Activated CD8-positive, alpha-beta T cell treated with anti-CD3 and anti-CD28 coated beads, Interleukin-2, amount 10 ng/mL, durations not matched to agents 7 days and 5 days (primary cell): ENCODE measurements at regions not wholly inside any gene's neighbourhood (a gene's known extent, or its start where the extent isn't known, plus 50 kb on each side); places are given as distances from the start of the nearest gene placed in this dataset.
"Not testable (repeated sequence)": the region's sequence is repeated elsewhere in the genome, so short reads cannot be mapped to it uniquely, and the experiment has no call there.

Experiments
- ATAC-seq: fragments of 150-1000 bp; cut with Tn5 transposase; one replicate; pipeline ENCODE4 v1.10.0; 2021; ENCODE audit warnings: moderate library complexity
- CTCF ChIA-PET: fragments of 350-600 bp; sonication (Branson Sonifier 250); formaldehyde crosslinking; loops from one replicate; lab custom pipeline; 2021; ENCODE audit warnings: antibody characterized with exemption; lab: Charles Lee
- POLR2A ChIA-PET: fragments of 350-600 bp; sonication (Branson Sonifier 250); formaldehyde crosslinking; loops from one replicate; lab custom pipeline; 2021; ENCODE audit warnings: antibody characterized with exemption; lab: Charles Lee
- DNase-seq: peaks from one replicate; pipeline ENCODE4 v3.0.0-alpha.2; 2020
- H3K27ac Mint-ChIP-seq: one replicate; pipeline ENCODE4 v1.8.0; 2021; ENCODE audit warnings: mild to moderate bottlenecking, mixed read lengths
- H3K27me3 Mint-ChIP-seq: one replicate; pipeline ENCODE4 v1.8.0; 2021; ENCODE audit warnings: low read depth, mixed read lengths
- H3K36me3 Mint-ChIP-seq: one replicate; pipeline ENCODE4 v1.8.0; 2021; ENCODE audit warnings: low read depth, mixed read lengths
- H3K4me1 Mint-ChIP-seq: one replicate; pipeline ENCODE4 v1.8.0; 2021; ENCODE audit warnings: low read depth, mixed read lengths
- H3K4me3 Mint-ChIP-seq: one replicate; pipeline ENCODE4 v1.8.0; 2021; ENCODE audit warnings: mild to moderate bottlenecking, mixed read lengths
- H3K9me3 Mint-ChIP-seq: one replicate; pipeline ENCODE4 v1.8.0; 2022; ENCODE audit warnings: mixed read lengths; ENCODE audit not compliant: insufficient read depth

DNA sequence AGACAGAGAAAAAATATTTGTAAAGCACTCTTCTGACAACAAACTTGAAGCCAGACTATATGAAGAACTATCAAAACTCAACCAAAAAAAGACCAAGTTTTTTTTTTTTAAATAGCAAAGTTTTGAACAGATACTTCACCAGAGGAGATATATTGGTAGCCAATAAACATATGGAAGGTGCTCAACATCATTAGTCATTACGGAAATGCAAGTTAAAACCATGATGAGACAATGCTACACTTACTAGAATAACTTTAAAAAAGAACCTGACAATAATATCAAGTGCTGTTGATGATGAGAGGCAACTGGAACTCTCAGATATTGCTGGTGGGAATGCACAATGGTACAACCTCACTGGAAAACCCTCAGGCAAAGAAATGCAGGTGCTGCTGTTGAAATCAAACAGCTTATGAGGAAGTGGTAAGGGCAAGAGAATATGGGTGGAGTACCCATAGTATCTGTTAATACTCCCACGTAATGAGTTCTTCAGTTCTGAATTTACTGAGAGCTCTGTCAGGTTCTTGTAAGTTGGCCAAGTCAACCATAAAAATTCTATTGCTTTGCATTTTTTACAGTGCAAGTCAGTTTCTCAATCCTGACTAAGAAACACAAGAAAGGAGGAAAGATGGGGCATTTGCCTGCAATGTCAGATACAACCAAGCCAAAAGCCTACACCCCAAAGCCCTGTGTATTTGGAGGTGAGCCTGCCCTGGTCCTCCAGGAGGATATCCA, 87.3 kb upstream of the GNAQ start:
- Mint-ChIP-seq H3K27me3 (peaks cover 6% of the 10 kb centered on the region), H3K36me3 (no peaks in the 10 kb centered on the region), H3K4me3 (no peak overlapping the region), H3K9me3 (no peaks in the 10 kb centered on the region), H3K4me1 (peaks cover 23% of the 10 kb centered on the region), H3K27ac (peak overlapping the region; percentile 58)
- ATAC-seq, result peak; percentile 42
- no peak for DNase-seq
- POLR2A ChIA-PET, result no interaction called here
- CTCF ChIA-PET, result interaction anchor here (0.9 to 5.2 kb wide), 8 partner anchors 9 to 277 kb away, joined by 3 to 38 read pairs (median 4); no protein-coding TSS in a partner anchor

DNA sequence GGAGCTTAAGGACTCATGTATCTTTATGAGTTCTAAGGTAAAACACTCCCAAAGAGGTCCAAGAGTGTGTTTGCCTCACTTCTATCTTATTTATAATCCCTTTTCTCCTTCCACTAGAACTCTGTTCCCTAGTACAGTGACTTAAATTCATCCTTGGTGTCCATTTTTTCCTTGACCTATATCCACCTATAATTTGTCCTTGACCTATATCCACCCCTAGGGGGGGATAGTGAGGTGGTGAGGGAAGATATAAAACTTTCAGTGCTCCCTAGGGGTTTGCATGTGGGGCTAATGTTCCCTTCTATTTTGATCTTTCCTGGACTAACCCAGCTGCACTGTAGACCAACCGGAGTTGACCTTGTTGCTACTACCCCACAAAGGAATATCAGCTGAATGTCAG, 83.5 kb upstream of the GNAQ start:
- Mint-ChIP-seq H3K4me1 (peaks cover 22% of the 10 kb centered on the region), H3K36me3 (no peaks in the 10 kb centered on the region), H3K9me3 (no peaks in the 10 kb centered on the region), H3K4me3 (no peak overlapping the region), H3K27me3 (no peaks in the 10 kb centered on the region), H3K27ac (no peak overlapping the region)
- no peak for ATAC-seq
- ChIA-PET CTCF (interaction anchor here (0.6 to 5.2 kb wide), 14 partner anchors 10 to 273 kb away, joined by 3 to 38 read pairs (median 5); no protein-coding TSS in a partner anchor), POLR2A (no interaction called here)
- DNase-seq, result peak; percentile 34

DNA sequence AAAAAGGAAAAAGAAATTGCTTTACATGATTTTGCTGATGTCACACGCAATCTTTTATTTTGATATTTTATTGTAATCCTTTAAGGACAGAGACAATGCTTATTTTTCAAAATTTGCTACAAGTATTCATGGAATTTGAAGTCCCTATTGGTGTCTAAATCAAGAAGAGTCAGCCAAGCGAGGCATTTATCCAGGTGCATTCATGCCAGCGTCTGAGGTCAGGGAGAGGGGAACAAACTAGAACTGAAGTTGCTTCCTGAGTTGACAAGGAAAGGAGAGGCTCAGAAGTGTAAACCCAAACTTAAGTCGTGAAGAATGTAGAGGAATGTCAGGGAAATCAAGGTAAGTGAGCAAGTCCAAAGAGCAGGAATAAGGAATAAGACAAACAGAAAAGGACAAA, 83.0 kb upstream of the GNAQ start:
- CTCF ChIA-PET, result interaction anchor here (0.6 to 5.2 kb wide), 11 partner anchors 9 to 138 kb away, joined by 3 to 38 read pairs (median 6); no protein-coding TSS in a partner anchor
- H3K4me1 Mint-ChIP-seq, result peaks cover 19% of the 10 kb centered on the region
- ATAC-seq, result no peak
- H3K4me3 Mint-ChIP-seq, result no peak overlapping the region
- H3K9me3 Mint-ChIP-seq, result no peaks in the 10 kb centered on the region
- POLR2A ChIA-PET, result no interaction called here
- DNase-seq, result no peak
- H3K27ac Mint-ChIP-seq, result no peak overlapping the region
- H3K27me3 Mint-ChIP-seq, result no peaks in the 10 kb centered on the region
- no peaks in the 10 kb centered on the region for H3K36me3 Mint-ChIP-seq

DNA sequence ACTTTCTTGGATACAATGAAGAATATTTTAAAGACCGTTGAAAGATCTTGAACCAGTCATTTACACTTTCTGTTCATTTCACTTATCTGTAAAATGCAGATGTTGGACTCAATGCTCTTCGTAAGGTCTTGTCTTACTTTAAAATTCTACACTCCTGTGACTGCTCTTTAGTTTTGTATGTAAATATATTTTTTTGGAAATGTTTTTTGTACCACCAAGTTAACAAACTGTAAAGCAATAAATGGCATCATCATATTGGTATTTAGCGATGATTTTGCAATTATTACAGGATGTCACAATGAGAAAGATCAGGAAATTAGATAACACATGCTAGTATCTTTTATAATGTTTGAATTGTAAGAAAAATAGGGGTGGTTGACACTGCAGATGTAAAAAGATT, 80.8 kb upstream of the GNAQ start:
- H3K27ac Mint-ChIP-seq, result no peak overlapping the region
- H3K4me3 Mint-ChIP-seq, result no peak overlapping the region
- DNase-seq (no peak), ATAC-seq (no peak)
- peaks cover 10% of the 10 kb centered on the region for H3K4me1 Mint-ChIP-seq
- ChIA-PET POLR2A (no interaction called here), CTCF (interaction anchor here (1.0 to 1.4 kb wide), 2 partner anchors 12 to 18 kb away, joined by 3 read pairs; no protein-coding TSS in a partner anchor)
- H3K9me3 Mint-ChIP-seq, result peaks cover 11% of the 10 kb centered on the region
- H3K27me3 Mint-ChIP-seq, result no peaks in the 10 kb centered on the region
- peaks cover 11% of the 10 kb centered on the region for H3K36me3 Mint-ChIP-seq

DNA sequence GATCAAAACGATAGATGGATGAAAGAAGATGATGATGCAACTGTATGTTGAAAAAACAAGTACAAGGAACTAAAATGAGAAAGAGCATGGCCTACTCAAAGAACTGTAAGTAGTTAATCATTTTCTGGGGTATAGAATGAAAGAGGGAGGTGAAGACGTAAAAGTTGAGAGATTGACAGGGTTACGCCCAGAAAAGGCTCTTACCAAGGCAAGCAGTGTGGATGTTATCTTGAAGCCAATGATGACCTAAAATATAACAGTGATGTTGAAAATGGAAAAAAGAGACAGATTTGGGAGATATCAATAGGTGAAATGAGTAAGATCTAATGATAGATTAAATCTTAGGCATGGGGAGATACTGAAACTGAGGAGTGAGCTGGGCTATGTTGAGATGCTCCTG, 80.4 kb upstream of the GNAQ start:
- CTCF ChIA-PET, result interaction anchor here (1.0 to 1.4 kb wide), 2 partner anchors 13 to 18 kb away, joined by 3 read pairs; no protein-coding TSS in a partner anchor
- H3K27me3 Mint-ChIP-seq, result no peaks in the 10 kb centered on the region
- DNase-seq (no peak), ATAC-seq (no peak)
- POLR2A ChIA-PET, result no interaction called here
- peaks cover 11% of the 10 kb centered on the region for H3K9me3 Mint-ChIP-seq
- peaks cover 15% of the 10 kb centered on the region for H3K36me3 Mint-ChIP-seq
- no peak overlapping the region for H3K27ac Mint-ChIP-seq
- no peak overlapping the region for H3K4me3 Mint-ChIP-seq
- peaks cover 14% of the 10 kb centered on the region for H3K4me1 Mint-ChIP-seq

DNA sequence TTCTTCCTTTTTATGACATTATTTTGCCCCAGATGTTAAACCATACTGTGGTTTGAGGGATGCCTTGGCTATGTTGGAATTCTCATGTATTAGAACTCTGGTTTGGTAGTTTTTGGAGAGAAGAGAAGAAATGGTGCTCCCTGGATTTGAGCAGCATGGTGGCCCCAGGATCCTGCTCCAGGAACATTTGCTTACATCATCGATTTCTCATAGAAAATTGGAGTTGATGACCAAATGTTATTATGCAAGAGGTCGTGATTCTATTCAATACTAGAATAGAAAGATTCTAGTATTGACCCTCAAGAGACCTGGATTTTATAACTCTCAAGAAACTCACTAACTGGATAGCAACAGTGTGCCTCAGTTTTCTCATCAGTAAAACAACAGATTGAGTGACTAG, 77.5 kb upstream of the GNAQ start:
- Mint-ChIP-seq H3K36me3 (peaks cover 37% of the 10 kb centered on the region), H3K9me3 (peaks cover 20% of the 10 kb centered on the region), H3K27me3 (no peaks in the 10 kb centered on the region), H3K4me1 (peaks cover 39% of the 10 kb centered on the region), H3K4me3 (no peak overlapping the region), H3K27ac (no peak overlapping the region)
- CTCF ChIA-PET, result no interaction called here
- no peak for DNase-seq
- POLR2A ChIA-PET, result no interaction called here
- ATAC-seq, result no peak

DNA sequence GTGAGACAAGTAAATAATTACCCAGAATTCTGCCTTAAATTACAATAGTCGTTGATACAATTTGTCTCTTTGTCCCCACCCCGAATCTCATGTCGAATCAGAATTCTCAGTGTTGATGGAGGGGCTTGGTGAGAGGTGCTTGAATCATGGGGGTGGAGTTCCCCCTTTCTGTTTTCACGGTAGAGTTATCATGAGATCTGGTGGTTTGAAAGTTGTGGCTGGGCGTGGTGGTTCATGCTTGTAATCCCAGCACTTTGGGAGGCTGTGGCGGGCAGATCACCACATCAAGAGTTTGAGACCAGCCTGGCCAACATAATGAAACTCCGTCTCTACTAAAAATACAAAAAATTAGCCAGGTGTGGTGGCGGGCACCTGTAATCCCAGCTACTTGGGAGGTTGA, 75.0 kb upstream of the GNAQ start:
- not testable (repeated sequence) for H3K27me3 Mint-ChIP-seq, H3K4me3 Mint-ChIP-seq
- peak overlapping the region; percentile 20 for H3K27ac Mint-ChIP-seq
- ATAC-seq (peak; percentile 48), DNase-seq (peak; percentile 59)
- H3K36me3 Mint-ChIP-seq, result peaks cover 45% of the 10 kb centered on the region
- peaks cover 50% of the 10 kb centered on the region for H3K4me1 Mint-ChIP-seq
- CTCF ChIA-PET, result interaction anchor here (0.9 kb wide), 1 partner anchor 10 kb away, joined by 3 read pairs; no protein-coding TSS in a partner anchor
- POLR2A ChIA-PET, result interaction anchor here (0.7 kb wide), 1 partner anchor 15 kb away, joined by 5 read pairs; no protein-coding TSS in a partner anchor
- H3K9me3 Mint-ChIP-seq, result peaks cover 20% of the 10 kb centered on the region

DNA sequence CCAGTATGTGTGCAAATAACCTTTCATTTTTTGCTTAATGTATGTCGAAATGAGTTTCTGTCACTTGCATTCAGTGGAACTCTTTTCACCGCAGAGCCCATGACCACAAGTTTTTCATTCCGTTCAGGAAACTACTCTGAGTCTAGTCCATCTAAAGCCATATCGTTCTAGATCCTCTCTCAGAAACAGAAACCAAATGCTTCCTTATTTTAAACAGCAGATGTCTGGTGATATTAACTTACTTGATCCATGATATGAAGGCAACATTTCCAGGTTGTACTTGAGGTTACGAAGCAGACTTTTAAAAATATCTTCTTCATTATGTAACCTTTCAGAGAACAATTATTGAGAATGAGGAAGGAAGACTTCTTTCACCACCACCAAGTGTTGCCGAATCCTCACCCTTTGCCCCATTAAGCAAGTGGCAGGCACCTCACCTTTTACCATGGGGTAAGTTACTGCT, 72.4 kb upstream of the GNAQ start:
- POLR2A ChIA-PET, result no interaction called here
- CTCF ChIA-PET, result no interaction called here
- Mint-ChIP-seq H3K27me3 (peaks cover 1% of the 10 kb centered on the region), H3K4me3 (peak overlapping the region; percentile 54), H3K36me3 (peaks cover 42% of the 10 kb centered on the region), H3K4me1 (peaks cover 55% of the 10 kb centered on the region), H3K9me3 (peaks cover 26% of the 10 kb centered on the region), H3K27ac (peak overlapping the region; percentile 79)
- peak; percentile 80 for DNase-seq
- peak; percentile 86 for ATAC-seq

DNA sequence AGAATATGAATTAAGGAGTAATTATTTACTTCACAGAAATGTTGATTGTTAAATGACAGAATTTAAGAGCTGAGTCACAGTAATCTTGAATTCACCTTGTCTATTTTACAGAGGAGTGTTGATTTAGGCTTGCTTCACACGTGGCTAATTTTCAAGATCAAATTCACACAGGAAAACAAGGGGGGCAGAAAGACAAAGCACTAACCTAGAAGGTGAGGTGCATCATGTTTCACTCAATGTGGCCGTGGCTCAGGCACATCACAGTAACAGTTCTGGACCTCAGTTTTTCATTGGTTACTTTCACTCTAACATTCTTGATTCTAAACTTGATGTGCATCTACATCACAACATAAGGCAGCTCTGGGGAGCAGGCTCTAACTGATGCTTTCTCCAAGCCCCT, 69.6 kb upstream of the GNAQ start:
- DNase-seq (no peak), ATAC-seq (no peak)
- Mint-ChIP-seq H3K4me1 (peaks cover 47% of the 10 kb centered on the region), H3K9me3 (peaks cover 12% of the 10 kb centered on the region), H3K36me3 (peaks cover 23% of the 10 kb centered on the region), H3K4me3 (no peak overlapping the region), H3K27me3 (peaks cover 1% of the 10 kb centered on the region), H3K27ac (no peak overlapping the region)
- ChIA-PET CTCF (no interaction called here), POLR2A (no interaction called here)

DNA sequence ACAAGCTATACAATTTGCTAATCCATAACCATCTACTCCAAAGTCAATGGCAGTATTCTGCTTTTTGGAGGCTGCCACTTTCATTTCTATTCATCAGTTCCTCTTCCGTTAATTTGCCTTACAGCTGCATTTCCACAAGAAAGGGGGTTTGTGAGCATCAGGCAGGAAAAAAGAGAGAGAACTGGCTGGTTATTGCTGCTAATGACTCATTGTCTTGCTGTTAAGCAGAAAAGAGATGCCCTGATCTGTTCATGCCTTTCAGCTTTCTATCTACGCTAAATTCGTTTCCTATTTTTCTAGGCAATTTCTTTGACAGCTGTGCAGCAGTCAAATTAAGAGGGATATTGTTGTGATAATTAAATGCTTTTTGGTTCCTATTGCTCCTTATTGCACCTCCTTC, 65.9 kb upstream of the GNAQ start:
- Mint-ChIP-seq H3K27ac (no peak overlapping the region), H3K4me3 (no peak overlapping the region), H3K9me3 (peaks cover 6% of the 10 kb centered on the region), H3K36me3 (no peaks in the 10 kb centered on the region), H3K4me1 (peaks cover 17% of the 10 kb centered on the region), H3K27me3 (no peaks in the 10 kb centered on the region)
- ChIA-PET POLR2A (no interaction called here), CTCF (interaction anchor here (1.0 to 4.0 kb wide), 8 partner anchors 9 to 256 kb away, joined by 3 to 23 read pairs (median 4); no protein-coding TSS in a partner anchor)
- ATAC-seq, result no peak
- DNase-seq, result no peak

DNA sequence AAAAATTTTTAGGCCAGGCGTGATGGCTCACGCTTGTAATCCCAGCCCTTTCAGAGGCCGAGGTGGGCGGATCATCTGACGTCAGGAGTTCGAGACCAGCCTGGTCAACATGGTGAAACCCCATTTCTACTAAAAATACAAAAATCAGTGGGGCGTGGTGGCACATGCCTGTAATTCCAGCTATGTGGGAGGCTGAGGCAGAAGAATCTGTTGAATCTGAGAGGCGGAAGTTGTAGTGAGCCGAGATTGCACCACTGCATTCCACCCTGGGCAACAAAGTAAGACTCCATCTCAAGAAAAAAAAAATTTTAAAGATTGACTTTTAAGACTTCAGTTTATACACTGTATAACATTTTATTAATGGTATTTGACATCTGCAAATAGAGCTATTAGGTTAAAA, 60.1 kb upstream of the GNAQ start:
- DNase-seq (no peak), ATAC-seq (no peak)
- POLR2A ChIA-PET, result no interaction called here
- Mint-ChIP-seq H3K27ac (no peak overlapping the region), H3K9me3 (no peaks in the 10 kb centered on the region), H3K4me3 (no peak overlapping the region), H3K4me1 (no peaks in the 10 kb centered on the region), H3K27me3 (peaks cover 5% of the 10 kb centered on the region), H3K36me3 (no peaks in the 10 kb centered on the region)
- CTCF ChIA-PET, result interaction anchor here (1.1 kb wide), 1 partner anchor 56 kb away, joined by 3 read pairs; no protein-coding TSS in a partner anchor

DNA sequence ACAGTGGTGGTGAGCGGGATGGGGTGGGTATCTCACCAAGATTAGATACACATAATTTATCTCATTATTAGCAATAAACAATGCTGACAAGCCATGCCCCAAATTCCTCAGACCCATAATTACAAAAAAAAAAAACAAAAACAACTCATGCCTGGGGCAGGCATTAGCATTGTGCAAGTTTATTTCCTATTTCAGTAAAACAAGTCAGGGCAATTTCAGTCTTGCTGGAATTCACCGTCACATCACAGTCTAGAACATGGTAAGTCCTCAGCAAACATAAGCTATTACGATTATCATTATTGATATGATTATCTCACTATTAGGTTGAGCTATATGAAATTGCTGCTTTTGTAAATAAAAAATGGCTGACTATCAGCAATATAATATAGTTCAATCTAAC, 57.5 kb upstream of the GNAQ start:
- Mint-ChIP-seq H3K9me3 (no peaks in the 10 kb centered on the region), H3K27ac (no peak overlapping the region), H3K36me3 (no peaks in the 10 kb centered on the region), H3K4me1 (no peaks in the 10 kb centered on the region), H3K4me3 (no peak overlapping the region), H3K27me3 (peaks cover 12% of the 10 kb centered on the region)
- DNase-seq (no peak), ATAC-seq (no peak)
- POLR2A ChIA-PET, result no interaction called here
- CTCF ChIA-PET, result interaction anchor here (1.0 kb wide), 1 partner anchor 16 kb away, joined by 3 read pairs; no protein-coding TSS in a partner anchor
